MM.1S (cell line): ENCODE measurements at regions not wholly inside any gene's neighbourhood (a gene's known extent, or its start where the extent isn't known, plus 50 kb on each side); places are given as distances from the start of the nearest gene placed in this dataset.

ENCODE experiments used
- CTCF ChIP-seq: fragments of 300-600 bp; sonication (generic); IDR thresholded peaks from 2 replicates; pipeline ENCODE4 v1.5.1; 2016; ENCODE audit warnings: antibody characterized with exemption, low read length, mixed read lengths
- EZH2 ChIP-seq: fragments of 300-600 bp; sonication (generic); optimal IDR thresholded peaks from 2 replicates; pipeline ENCODE3; 2017; ENCODE audit warnings: low read depth, mild to moderate bottlenecking, antibody characterized with exemption, low read length, mixed read lengths
- EZH2phosphoT487 ChIP-seq: fragments of 300-600 bp; sonication (generic); IDR thresholded peaks from 2 replicates; pipeline ENCODE4 v1.6.1; 2018; ENCODE audit warnings: antibody characterized with exemption, low read length

- TF ChIP-seq CTCF = no peak
- TF ChIP-seq EZH2phosphoT487 = no peak
- no peak for TF ChIP-seq EZH2
Measured at GRCh38 chr5:124054564-124054963, 542.6 kb downstream of the CSNK1G3 start.
